ENCODE measurements at regions not wholly inside any gene's neighbourhood (a gene's known extent, or its start where the extent isn't known, plus 50 kb on each side); places are given as distances from the start of the nearest gene placed in this dataset.

DNA sequence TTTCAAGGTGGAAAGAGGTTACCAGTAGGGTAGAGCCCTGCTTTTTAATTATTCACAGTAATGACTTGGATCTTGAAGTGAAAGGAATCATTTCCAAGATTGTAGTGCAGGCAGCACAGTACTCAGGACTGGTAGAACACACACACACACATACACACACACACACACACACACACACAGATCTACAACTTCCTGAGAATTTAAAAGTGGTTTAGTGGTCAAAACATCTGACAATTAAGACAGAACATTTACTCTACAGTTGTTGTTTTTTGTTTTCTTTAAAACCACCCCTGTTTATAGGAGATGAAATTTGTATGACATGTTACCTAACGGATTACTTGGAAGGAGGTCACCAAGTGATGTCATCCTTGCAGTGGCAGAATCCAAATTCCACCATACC, 146.7 kb upstream of the VRK2 start:
- Histone ChIP-seq H2AK5ac (ENCODE audit: low read depth, low read length) (no peak overlapping the region), H3K79me2 (ENCODE audit: control insufficient read depth in 1 of 2, insufficient read depth in 2 of 2, low read length in 2 of 2) (no peaks in the 10 kb centered on the region), H3K9ac (replicated peaks in 1 of 4; ENCODE audit: extremely low read depth in 1 of 4, low read depth in 3 of 4, low read length in 3 of 4) (no peak overlapping the region), H3K18ac (ENCODE audit: extremely low read depth, low read length) (no peak overlapping the region), H2BK5ac (ENCODE audit: low read depth, low read length) (no peak overlapping the region), H3K36me3 (ENCODE audit: control insufficient read depth in 2 of 4, insufficient read depth in 4 of 4, low read length in 3 of 4) (no peaks in the 10 kb centered on the region), H3K56ac (replicated peaks; ENCODE audit: insufficient read length, low read depth, low read length) (no peak overlapping the region), H4K91ac (replicated peaks; ENCODE audit: insufficient read length, low read length) (no peak overlapping the region), H4K20me1 (replicated peaks in 1 of 2; ENCODE audit: control insufficient read depth in 1 of 2, insufficient read depth in 2 of 2, low read length in 2 of 2) (no peaks in the 10 kb centered on the region), H2AFZ (ENCODE audit: low read length) (no peak overlapping the region), H3K9me3 (ENCODE audit: insufficient read depth in 2 of 2, low read depth in 1 of 2, low read length in 1 of 2) (no peaks in the 10 kb centered on the region), H3K79me1 (ENCODE audit: low read depth, low read length) (no peaks in the 10 kb centered on the region), H3K23ac (ENCODE audit: insufficient read length) (no peak overlapping the region), H3K4me3 (ENCODE audit: extremely low read depth in 1 of 4, insufficient read depth in 2 of 4, low read depth in 3 of 4, low read length in 4 of 4) (no peak overlapping the region), H2BK120ac (replicated peaks; ENCODE audit: low read depth, low read length) (no peak overlapping the region), H2BK12ac (ENCODE audit: low read depth, low read length) (no peak overlapping the region), H3K27ac (ENCODE audit: low read depth, low read length) (no peak overlapping the region), H3K4me1 (replicated peaks in 1 of 4; ENCODE audit: control insufficient read depth in 3 of 4, insufficient read depth in 4 of 4, low read length in 3 of 4) (peaks cover 0 to 7% (median 3%) of the 10 kb centered on the region in 4 experiments; a peak in 1 of 7 replicates), H4K8ac (ENCODE audit: extremely low read depth, insufficient read depth, low read length) (no peak overlapping the region), H2BK20ac (ENCODE audit: low read length) (no peak overlapping the region), H3K27me3 (replicated peaks in 1 of 4; ENCODE audit: control insufficient read depth in 3 of 4, extremely low read depth in 1 of 4, insufficient read depth in 3 of 4, low read length in 3 of 4) (no peaks in the 10 kb centered on the region), H3K14ac (ENCODE audit: insufficient read length) (no peak overlapping the region), H3K4ac (replicated peaks; ENCODE audit: insufficient read length, low read depth, low read length) (no peak overlapping the region), H4K5ac (ENCODE audit: insufficient read length, low read depth, low read length) (no peak overlapping the region), H3K4me2 (ENCODE audit: insufficient read depth in 1 of 2, low read depth in 2 of 2, low read length in 2 of 2) (no peak overlapping the region), H3K23me2 (ENCODE audit: low read depth, low read length) (no peaks in the 10 kb centered on the region; the same call in 1 of the 2 replicates), H2BK15ac (ENCODE audit: low read length) (no peak overlapping the region)
- 85% methylated on average over 1 of the region's 1 CpG; no CpG with 5 or more reads in 1 of the 2 experiments for WGBS, 2 experiments (ENCODE audit: extremely low coverage in 1 of 2, insufficient coverage in 1 of 2, insufficient read length in 1 of 2, insufficient replicate concordance in 2 of 2, low coverage in 1 of 2, low lambda C conversion rate in 2 of 2, missing lambda C conversion rate in 1 of 2)
- ChIA-PET CTCF (ENCODE audit: partially characterized antibody) (no interaction called here), POLR2A (ENCODE audit: partially characterized antibody) (no interaction called here)
- DNase-seq (ENCODE audit: low read depth in 1 of 2, low spot score in 2 of 2) (no peak), FAIRE-seq (no peak)
- no peak for TF ChIP-seq SIN3A (conservative IDR thresholded peaks at IDR 0.05 in 1 of 2, IDR thresholded peaks at IDR 0.05 in 1 of 2; ENCODE audit: low read depth in 1 of 2, low read length in 2 of 2)
- TF ChIP-seq CEBPB (IDR thresholded peaks at IDR 0.05; ENCODE audit: low read depth, low read length) = no peak
- TF ChIP-seq PHF8 (conservative IDR thresholded peaks at IDR 0.05; ENCODE audit: low read depth, low read length) = no peak
- no peak for TF ChIP-seq CREB1 (IDR thresholded peaks at IDR 0.05)
- TF ChIP-seq POLR2AphosphoS5 (IDR thresholded peaks at IDR 0.05; ENCODE audit: low read depth, low read length) = no peak

Data from H1 (cell line).